ENCODE measurements at regions not wholly inside any gene's neighbourhood (a gene's known extent, or its start where the extent isn't known, plus 50 kb on each side); places are given as distances from the start of the nearest gene placed in this dataset.

DNA sequence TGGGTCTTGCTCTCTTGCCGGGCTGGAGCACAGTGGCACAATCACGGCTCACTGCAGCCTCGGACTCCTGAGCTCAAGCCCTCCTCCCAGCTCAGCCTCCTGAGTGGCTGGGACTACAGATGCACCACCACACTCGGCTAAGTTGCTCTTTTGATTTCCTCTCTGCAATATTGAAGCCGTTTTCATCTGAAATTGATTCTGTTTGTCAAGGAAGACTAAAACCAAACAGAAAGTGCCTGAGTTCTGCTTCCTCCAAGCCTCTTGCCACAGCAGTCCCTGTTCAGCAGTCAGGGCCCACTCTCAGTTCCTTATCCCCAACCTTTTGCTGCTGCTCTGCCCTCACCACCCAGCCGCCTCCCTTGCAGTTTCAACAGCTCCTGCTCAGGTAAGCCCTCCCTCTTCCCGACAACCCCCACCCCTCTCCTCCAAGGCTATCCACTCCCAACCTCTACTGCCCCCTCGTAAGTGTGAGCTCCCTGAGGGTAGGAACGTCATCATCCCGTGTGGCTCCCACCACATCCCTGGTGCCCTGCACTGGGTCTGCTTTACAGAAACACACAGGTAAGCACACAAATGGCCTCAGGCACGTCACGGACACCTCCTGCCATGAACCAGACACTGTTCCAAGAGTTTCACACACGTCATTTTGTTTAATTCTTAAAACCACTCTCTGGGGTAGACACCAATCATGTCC is 70.7 kb upstream of the TAB2 start:
- H3K4me3 ChIP-seq, result no peak overlapping the region
- CTCF ChIA-PET (ENCODE audit: low intra/inter-chr PET ratio), result interaction anchor here (0.6 kb wide), 1 partner anchor 164 kb away, joined by 3 read pairs; no protein-coding TSS in a partner anchor

More for the DNA sequence above, 70.7 kb upstream of the TAB2 start:
- Histone ChIP-seq H3K9me1 (ENCODE audit: control insufficient read depth, insufficient read depth, low read length) (no peaks in the 10 kb centered on the region), H3K27me3 (ENCODE audit: control insufficient read depth in 2 of 2, insufficient read depth in 2 of 2, low read length in 2 of 2) (peaks cover 9 to 17% of the 10 kb centered on the region in 2 experiments; a peak in 3 of 5 replicates), H3K36me3 (ENCODE audit: control insufficient read depth, insufficient read depth, low read length) (no peaks in the 10 kb centered on the region), H3K9me3 (replicated peaks; ENCODE audit: control insufficient read depth, insufficient read depth, low read depth, low read length) (no peaks in the 10 kb centered on the region), H3K79me2 (ENCODE audit: control insufficient read depth, insufficient read depth, low read length) (no peaks in the 10 kb centered on the region), H3K27ac (ENCODE audit: extremely low read depth, low read depth, low read length) (no peak overlapping the region), H2AFZ (ENCODE audit: low read depth, low read length) (peak overlapping the region; percentile 41; the same call in 1 of the 2 replicates), H4K20me1 (replicated peaks; ENCODE audit: control insufficient read depth, insufficient read depth, low read length) (no peaks in the 10 kb centered on the region), H3K4me2 (ENCODE audit: insufficient read depth, low read length) (peak overlapping the region; percentile 16; the same call in 1 of the 2 replicates), H3K4me1 (replicated peaks in 1 of 2; ENCODE audit: control insufficient read depth in 2 of 2, insufficient read depth in 2 of 2, low read length in 2 of 2) (peaks cover 0 to 10% of the 10 kb centered on the region in 2 experiments; a peak in 3 of 5 replicates), H3K9ac (ENCODE audit: insufficient read depth in 1 of 2, low read depth in 2 of 2, low read length in 2 of 2) (no peak overlapping the region)
- in situ Hi-C loops (cut with MboI), result no loop called here
- no TSS peak for BruUV-seq (replicated peaks)
- 17% methylated on average over 13 of the region's 13 CpGs for WGBS (ENCODE audit: insufficient coverage, low coverage, missing lambda C conversion rate)
- peak; percentile 35 for FAIRE-seq
- peak; percentile 11 for ATAC-seq
- intact Hi-C loops (cut with micrococcal nuclease), result no loop called here
- TF ChIP-seq ZNF584 (CRISPR knock-in tag; IDR thresholded peaks at IDR 0.05; ENCODE audit: low read depth) (0 out of 2 replicates have a peak, but pooled peaks have one; percentile 9), CBX5 (IDR thresholded peaks at IDR 0.05; ENCODE audit: borderline replicate concordance, low read depth) (no peak), HDAC6 (IDR thresholded peaks at IDR 0.05; ENCODE audit: low read depth, low read length) (no peak), FOXA3 (CRISPR knock-in tag; conservative IDR thresholded peaks at IDR 0.05 in 1 of 2, IDR thresholded peaks at IDR 0.05 in 1 of 2) (no peak), ZNF583 (CRISPR knock-in tag; IDR thresholded peaks at IDR 0.05) (no peak)
- TF ChIP-seq, protein P1, sequence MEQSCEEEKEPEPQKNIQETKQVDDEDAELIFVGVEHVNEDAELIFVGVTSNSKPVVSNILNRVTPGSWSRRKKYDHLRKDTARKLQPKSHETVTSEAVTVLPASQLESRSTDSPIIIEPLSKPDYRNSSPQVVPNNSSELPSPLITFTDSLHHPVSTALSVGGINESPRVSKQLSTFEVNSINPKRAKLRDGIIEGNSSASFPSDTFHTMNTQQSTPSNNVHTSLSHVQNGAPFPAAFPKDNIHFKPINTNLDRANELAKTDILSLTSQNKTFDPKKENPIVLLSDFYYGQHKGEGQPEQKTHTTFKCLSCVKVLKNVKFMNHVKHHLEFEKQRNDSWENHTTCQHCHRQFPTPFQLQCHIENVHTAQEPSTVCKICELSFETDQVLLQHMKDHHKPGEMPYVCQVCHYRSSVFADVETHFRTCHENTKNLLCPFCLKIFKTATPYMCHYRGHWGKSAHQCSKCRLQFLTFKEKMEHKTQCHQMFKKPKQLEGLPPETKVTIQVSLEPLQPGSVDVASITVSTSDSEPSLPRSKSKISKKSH (CRISPR knock-in tag; IDR thresholded peaks at IDR 0.05), result no peak
- TF ChIP-seq, protein P2, sequence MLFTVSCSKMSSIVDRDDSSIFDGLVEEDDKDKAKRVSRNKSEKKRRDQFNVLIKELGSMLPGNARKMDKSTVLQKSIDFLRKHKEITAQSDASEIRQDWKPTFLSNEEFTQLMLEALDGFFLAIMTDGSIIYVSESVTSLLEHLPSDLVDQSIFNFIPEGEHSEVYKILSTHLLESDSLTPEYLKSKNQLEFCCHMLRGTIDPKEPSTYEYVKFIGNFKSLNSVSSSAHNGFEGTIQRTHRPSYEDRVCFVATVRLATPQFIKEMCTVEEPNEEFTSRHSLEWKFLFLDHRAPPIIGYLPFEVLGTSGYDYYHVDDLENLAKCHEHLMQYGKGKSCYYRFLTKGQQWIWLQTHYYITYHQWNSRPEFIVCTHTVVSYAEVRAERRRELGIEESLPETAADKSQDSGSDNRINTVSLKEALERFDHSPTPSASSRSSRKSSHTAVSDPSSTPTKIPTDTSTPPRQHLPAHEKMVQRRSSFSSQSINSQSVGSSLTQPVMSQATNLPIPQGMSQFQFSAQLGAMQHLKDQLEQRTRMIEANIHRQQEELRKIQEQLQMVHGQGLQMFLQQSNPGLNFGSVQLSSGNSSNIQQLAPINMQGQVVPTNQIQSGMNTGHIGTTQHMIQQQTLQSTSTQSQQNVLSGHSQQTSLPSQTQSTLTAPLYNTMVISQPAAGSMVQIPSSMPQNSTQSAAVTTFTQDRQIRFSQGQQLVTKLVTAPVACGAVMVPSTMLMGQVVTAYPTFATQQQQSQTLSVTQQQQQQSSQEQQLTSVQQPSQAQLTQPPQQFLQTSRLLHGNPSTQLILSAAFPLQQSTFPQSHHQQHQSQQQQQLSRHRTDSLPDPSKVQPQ (CRISPR knock-in tag; IDR thresholded peaks at IDR 0.05; ENCODE audit: borderline replicate concordance), result no peak
- POLR2A ChIA-PET, result interaction anchor here (0.6 to 1.5 kb wide), 2 partner anchors 10 to 36 kb away, joined by 3 read pairs; no protein-coding TSS in a partner anchor
- no peak for DNase-seq (ENCODE audit: extremely low read depth in 1 of 4, low spot score in 3 of 4)
